ENCODE measurements at regions not wholly inside any gene's neighbourhood (a gene's known extent, or its start where the extent isn't known, plus 50 kb on each side); places are given as distances from the start of the nearest gene placed in this dataset.

DNA sequence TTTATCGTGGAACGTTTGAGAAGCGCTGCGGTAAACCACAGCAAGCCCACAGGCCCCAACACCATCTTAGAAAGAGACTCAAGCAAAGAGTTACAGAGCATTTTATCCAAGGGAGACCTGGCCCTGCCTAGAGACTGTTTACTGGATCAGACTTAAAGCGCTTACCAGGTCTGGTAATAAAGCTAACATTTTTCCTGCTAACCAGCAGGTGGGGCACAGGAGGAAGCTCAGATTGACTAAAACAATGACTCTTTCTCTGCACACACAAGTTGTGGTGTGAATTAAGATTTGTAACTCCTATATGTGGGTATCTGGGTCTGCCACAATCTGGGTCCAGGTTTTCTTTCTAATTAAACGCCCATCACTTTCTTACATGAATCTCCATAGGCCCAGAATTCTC, 136.5 kb upstream of the ETS2 start:
- Mint-ChIP-seq H3K27ac (no peak overlapping the region), H3K9me3 (no peaks in the 10 kb centered on the region), H3K4me3 (no peak overlapping the region), H3K4me1 (no peaks in the 10 kb centered on the region), H3K27me3 (peaks cover 23% of the 10 kb centered on the region), H3K36me3 (ENCODE audit: low read depth) (no peaks in the 10 kb centered on the region)
- DNase-seq = peak; percentile 58
- intact Hi-C loops (cut with micrococcal nuclease) = loop anchor here (2.0 kb wide), 1 partner anchor 470 kb away; no protein-coding TSS in a partner anchor

DNA sequence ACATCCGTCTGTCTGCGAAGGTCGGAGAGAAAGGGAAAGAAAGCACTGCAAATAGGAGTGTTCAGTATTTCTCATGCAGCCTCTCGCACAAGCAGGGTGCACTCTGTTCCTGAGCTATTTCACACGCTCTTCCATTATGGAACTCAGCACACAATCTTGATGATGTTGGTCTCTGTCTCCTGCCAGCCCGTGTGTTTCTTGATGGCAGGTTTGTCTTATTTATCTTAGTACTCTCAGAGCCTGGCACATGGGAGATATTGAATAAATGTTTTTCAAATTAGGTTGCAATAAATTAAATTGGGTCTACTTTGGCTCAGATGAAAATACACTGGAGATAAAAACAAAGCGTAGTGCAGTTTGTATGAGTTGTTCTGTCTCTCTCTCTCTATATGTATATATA, 134.9 kb upstream of the ETS2 start:
- DNase-seq = no peak
- no peaks in the 10 kb centered on the region for H3K4me1 Mint-ChIP-seq
- no peaks in the 10 kb centered on the region for H3K36me3 Mint-ChIP-seq (ENCODE audit: low read depth)
- H3K27ac Mint-ChIP-seq = no peak overlapping the region
- no peak overlapping the region for H3K4me3 Mint-ChIP-seq
- no peaks in the 10 kb centered on the region for H3K9me3 Mint-ChIP-seq
- intact Hi-C loops (cut with micrococcal nuclease) = no loop called here
- H3K27me3 Mint-ChIP-seq = peaks cover 15% of the 10 kb centered on the region

GRCh38 chr21:38671773-38672172, 134.0 kb upstream of the ETS2 start:
- DNase-seq = no peak
- no peaks in the 10 kb centered on the region for H3K9me3 Mint-ChIP-seq
- no peaks in the 10 kb centered on the region for H3K36me3 Mint-ChIP-seq (ENCODE audit: low read depth)
- peaks cover 12% of the 10 kb centered on the region for H3K27me3 Mint-ChIP-seq
- H3K27ac Mint-ChIP-seq = no peak overlapping the region
- H3K4me1 Mint-ChIP-seq = no peaks in the 10 kb centered on the region
- H3K4me3 Mint-ChIP-seq = no peak overlapping the region
- intact Hi-C loops (cut with micrococcal nuclease) = no loop called here

- Mint-ChIP-seq H3K27me3 (peaks cover 7% of the 10 kb centered on the region), H3K4me1 (peaks cover 2% of the 10 kb centered on the region)
- intact Hi-C loops (cut with micrococcal nuclease) = no loop called here
Measured at GRCh38 chr21:38675182-38675824, 130.4 kb upstream of the ETS2 start.

GRCh38 chr21:38678827-38679226, 126.9 kb upstream of the ETS2 start:
- Mint-ChIP-seq H3K9me3 (no peaks in the 10 kb centered on the region), H3K4me3 (no peak overlapping the region)

More at GRCh38 chr21:38675182-38675824, 130.4 kb upstream of the ETS2 start:
- Mint-ChIP-seq H3K9me3 (no peaks in the 10 kb centered on the region), H3K36me3 (ENCODE audit: low read depth) (no peaks in the 10 kb centered on the region), H3K4me3 (no peak overlapping the region), H3K27ac (no peak overlapping the region)
- DNase-seq = no peak

GRCh38 chr21:38679534-38679933, 126.2 kb upstream of the ETS2 start:
- intact Hi-C loops (cut with micrococcal nuclease) = no loop called here
- DNase-seq = no peak
- H3K4me3 Mint-ChIP-seq = no peak overlapping the region
- H3K9me3 Mint-ChIP-seq = no peaks in the 10 kb centered on the region
- H3K27me3 Mint-ChIP-seq = peaks cover 5% of the 10 kb centered on the region
- peaks cover 2% of the 10 kb centered on the region for H3K4me1 Mint-ChIP-seq
- no peak overlapping the region for H3K27ac Mint-ChIP-seq
- H3K36me3 Mint-ChIP-seq (ENCODE audit: low read depth) = no peaks in the 10 kb centered on the region

More at GRCh38 chr21:38678827-38679226, 126.9 kb upstream of the ETS2 start:
- Mint-ChIP-seq H3K36me3 (ENCODE audit: low read depth) (no peaks in the 10 kb centered on the region), H3K27me3 (peaks cover 4% of the 10 kb centered on the region), H3K27ac (no peak overlapping the region), H3K4me1 (peaks cover 2% of the 10 kb centered on the region)
- no peak for DNase-seq
- intact Hi-C loops (cut with micrococcal nuclease) = no loop called here

- Mint-ChIP-seq H3K4me3 (no peak overlapping the region), H3K36me3 (ENCODE audit: low read depth) (no peaks in the 10 kb centered on the region), H3K9me3 (no peaks in the 10 kb centered on the region), H3K27ac (no peak overlapping the region), H3K4me1 (peaks cover 2% of the 10 kb centered on the region), H3K27me3 (peaks cover 5% of the 10 kb centered on the region)
- intact Hi-C loops (cut with micrococcal nuclease) = no loop called here
- DNase-seq = no peak
Measured at GRCh38 chr21:38680401-38680800, 125.3 kb upstream of the ETS2 start.

GRCh38 chr21:38683222-38683621, 122.5 kb upstream of the ETS2 start:
- Mint-ChIP-seq H3K27ac (no peak overlapping the region), H3K36me3 (ENCODE audit: low read depth) (no peaks in the 10 kb centered on the region), H3K4me1 (peaks cover 2% of the 10 kb centered on the region), H3K27me3 (peaks cover 6% of the 10 kb centered on the region), H3K9me3 (peaks cover 3% of the 10 kb centered on the region), H3K4me3 (no peak overlapping the region)
- intact Hi-C loops (cut with micrococcal nuclease) = no loop called here
- no peak for DNase-seq

DNA sequence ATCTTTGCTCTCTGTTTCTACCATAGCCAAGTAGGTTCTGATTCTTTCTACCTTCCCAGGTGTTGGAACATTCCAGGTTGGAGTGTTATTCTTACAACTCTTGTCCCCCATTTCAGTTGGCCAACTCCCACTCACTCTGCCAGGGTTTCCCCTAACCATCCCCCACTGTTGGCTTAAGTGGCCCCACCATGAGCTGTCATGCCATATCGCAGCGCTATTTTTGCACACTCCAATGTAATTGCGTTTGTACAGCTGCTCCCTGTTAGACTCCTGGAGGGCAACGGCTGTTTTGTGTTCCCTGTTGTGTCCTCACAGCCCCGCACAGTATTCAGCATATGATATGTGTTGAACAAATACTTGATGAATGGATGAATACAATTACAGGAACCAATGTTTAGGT, 117.7 kb upstream of the ETS2 start:
- Mint-ChIP-seq H3K9me3 (peaks cover 3% of the 10 kb centered on the region), H3K4me3 (no peak overlapping the region), H3K27me3 (peaks cover 17% of the 10 kb centered on the region), H3K4me1 (no peaks in the 10 kb centered on the region), H3K27ac (no peak overlapping the region), H3K36me3 (ENCODE audit: low read depth) (no peaks in the 10 kb centered on the region)
- no peak for DNase-seq
- intact Hi-C loops (cut with micrococcal nuclease) = no loop called here

GRCh38 chr21:38691631-38692030, 114.1 kb upstream of the ETS2 start:
- peaks cover 21% of the 10 kb centered on the region for H3K27me3 Mint-ChIP-seq
- H3K4me1 Mint-ChIP-seq = no peaks in the 10 kb centered on the region
- no peak overlapping the region for H3K4me3 Mint-ChIP-seq
- intact Hi-C loops (cut with micrococcal nuclease) = no loop called here
- no peak overlapping the region for H3K27ac Mint-ChIP-seq
- H3K9me3 Mint-ChIP-seq = peaks cover 7% of the 10 kb centered on the region
- H3K36me3 Mint-ChIP-seq (ENCODE audit: low read depth) = no peaks in the 10 kb centered on the region
- no peak for DNase-seq

DNA sequence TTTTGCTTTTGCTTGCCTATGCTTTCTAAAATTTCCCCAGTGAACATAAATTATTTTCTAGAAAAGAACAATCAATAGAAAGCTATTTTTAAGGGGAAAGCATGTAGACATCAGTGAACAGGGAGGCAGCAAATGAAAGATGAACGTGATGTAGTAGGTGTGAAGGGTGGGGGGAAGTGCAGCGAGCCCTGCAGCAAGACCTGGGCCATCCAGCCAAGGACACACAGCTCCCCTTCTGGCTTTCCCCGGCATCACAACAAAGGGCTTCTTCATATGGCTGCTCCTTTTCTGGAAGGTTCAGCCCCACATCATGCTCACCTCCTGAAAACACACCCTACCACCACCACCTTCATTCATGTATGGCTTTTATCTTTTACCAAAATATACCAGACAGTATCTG, 109.2 kb upstream of the ETS2 start:
- H3K27ac Mint-ChIP-seq = no peak overlapping the region
- H3K4me3 Mint-ChIP-seq = no peak overlapping the region
- H3K36me3 Mint-ChIP-seq (ENCODE audit: low read depth) = no peaks in the 10 kb centered on the region
- no peaks in the 10 kb centered on the region for H3K4me1 Mint-ChIP-seq
- no peak for DNase-seq
- H3K9me3 Mint-ChIP-seq = peaks cover 3% of the 10 kb centered on the region
- peaks cover 6% of the 10 kb centered on the region for H3K27me3 Mint-ChIP-seq
- intact Hi-C loops (cut with micrococcal nuclease) = no loop called here

- no peaks in the 10 kb centered on the region for H3K4me1 Mint-ChIP-seq
Measured at GRCh38 chr21:38699048-38699447, 106.7 kb upstream of the ETS2 start.

DNA sequence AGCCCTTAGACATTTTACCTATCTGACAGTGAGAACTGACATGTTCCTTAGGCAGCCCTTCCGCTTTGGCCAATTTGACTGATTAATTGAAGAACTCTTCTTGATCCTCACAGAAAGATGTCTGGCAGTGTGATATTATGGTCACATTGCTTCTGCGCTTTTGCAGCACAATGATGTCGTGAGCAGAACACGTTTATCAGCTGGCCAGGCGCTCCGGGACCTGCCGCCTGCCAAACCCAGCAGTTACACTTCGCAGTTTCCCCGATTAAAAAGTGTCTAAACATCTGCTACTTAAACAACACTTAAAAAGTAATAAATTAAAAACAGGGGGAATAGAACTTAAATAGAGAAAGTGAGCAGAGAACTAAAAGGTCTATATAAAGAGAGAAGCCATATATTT, 103.5 kb upstream of the ETS2 start:
- no peaks in the 10 kb centered on the region for H3K36me3 Mint-ChIP-seq (ENCODE audit: low read depth)
- no peaks in the 10 kb centered on the region for H3K4me1 Mint-ChIP-seq
- intact Hi-C loops (cut with micrococcal nuclease) = no loop called here
- no peak overlapping the region for H3K4me3 Mint-ChIP-seq
- DNase-seq = no peak
- H3K27me3 Mint-ChIP-seq = peaks cover 18% of the 10 kb centered on the region
- H3K9me3 Mint-ChIP-seq = no peaks in the 10 kb centered on the region
- no peak overlapping the region for H3K27ac Mint-ChIP-seq

More at GRCh38 chr21:38699048-38699447, 106.7 kb upstream of the ETS2 start:
- Mint-ChIP-seq H3K27ac (no peak overlapping the region), H3K27me3 (peaks cover 6% of the 10 kb centered on the region), H3K4me3 (no peak overlapping the region), H3K9me3 (no peaks in the 10 kb centered on the region), H3K36me3 (ENCODE audit: low read depth) (no peaks in the 10 kb centered on the region)
- no peak for DNase-seq
- intact Hi-C loops (cut with micrococcal nuclease) = no loop called here

- Mint-ChIP-seq H3K27ac (no peak overlapping the region), H3K36me3 (ENCODE audit: low read depth) (no peaks in the 10 kb centered on the region), H3K9me3 (no peaks in the 10 kb centered on the region), H3K4me1 (no peaks in the 10 kb centered on the region), H3K4me3 (no peak overlapping the region), H3K27me3 (peaks cover 26% of the 10 kb centered on the region)
- DNase-seq = no peak
- intact Hi-C loops (cut with micrococcal nuclease) = loop anchor here (5.0 kb wide), 1 partner anchor 203 kb away; no protein-coding TSS in a partner anchor
Measured at GRCh38 chr21:38709876-38710275, 95.9 kb upstream of the ETS2 start.

DNA sequence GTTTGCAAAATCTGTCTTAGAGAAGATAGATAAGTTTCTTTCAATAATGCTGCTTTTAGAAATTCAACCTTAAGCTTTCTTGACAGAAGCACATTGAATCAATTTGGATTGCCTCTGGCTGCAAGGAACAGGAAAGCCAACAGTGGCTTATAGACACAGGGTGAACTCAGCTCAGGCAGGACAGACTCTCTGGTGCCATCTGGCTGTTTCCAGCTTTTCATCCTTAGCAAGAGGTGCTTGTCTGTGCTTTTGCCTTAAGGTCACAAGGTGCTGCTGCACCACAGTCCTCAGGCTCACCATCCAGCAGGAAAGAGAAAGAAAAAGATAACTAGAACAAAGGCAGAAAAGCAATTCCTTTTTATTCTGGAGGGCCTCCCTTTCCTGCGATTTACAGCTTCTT, 93.7 kb upstream of the ETS2 start:
- Mint-ChIP-seq H3K4me3 (no peak overlapping the region), H3K27ac (no peak overlapping the region), H3K27me3 (peaks cover 15% of the 10 kb centered on the region), H3K4me1 (no peaks in the 10 kb centered on the region), H3K36me3 (ENCODE audit: low read depth) (no peaks in the 10 kb centered on the region), H3K9me3 (no peaks in the 10 kb centered on the region)
- no peak for DNase-seq
- intact Hi-C loops (cut with micrococcal nuclease) = loop anchor here (5.0 kb wide), 1 partner anchor 205 kb away; no protein-coding TSS in a partner anchor
